Glutamatergic neuron (in vitro differentiated cells): ENCODE measurements at regions not wholly inside any gene's neighbourhood (a gene's known extent, or its start where the extent isn't known, plus 50 kb on each side); places are given as distances from the start of the nearest gene placed in this dataset.

Experiments
- DNase-seq: peaks from one replicate; pipeline ENCODE4 v3.0.0; 2022
- H3K27ac Mint-ChIP-seq: one replicate; pipeline ENCODE4 v1.8.0; 2020; ENCODE audit warnings: mild to moderate bottlenecking, mixed read lengths, inconsistent platforms; ENCODE audit not compliant: unreplicated experiment
- H3K27me3 Mint-ChIP-seq: one replicate; pipeline ENCODE4 v1.8.0; 2020; ENCODE audit warnings: mild to moderate bottlenecking, moderate library complexity, mixed read lengths, inconsistent platforms; ENCODE audit not compliant: unreplicated experiment
- H3K36me3 Mint-ChIP-seq: one replicate; pipeline ENCODE4 v1.8.0; 2020; ENCODE audit warnings: mild to moderate bottlenecking, mixed read lengths, inconsistent platforms; ENCODE audit not compliant: unreplicated experiment
- H3K4me1 Mint-ChIP-seq: one replicate; pipeline ENCODE4 v1.8.0; 2020; ENCODE audit warnings: mild to moderate bottlenecking, low read depth, mixed read lengths, inconsistent platforms; ENCODE audit not compliant: unreplicated experiment
- H3K4me3 Mint-ChIP-seq: one replicate; pipeline ENCODE4 v1.8.0; 2020; ENCODE audit warnings: mild to moderate bottlenecking, mixed read lengths, inconsistent platforms; ENCODE audit not compliant: unreplicated experiment
- H3K9me3 Mint-ChIP-seq: one replicate; pipeline ENCODE4 v1.8.0; 2020; ENCODE audit warnings: mild to moderate bottlenecking, moderate library complexity, mixed read lengths, inconsistent platforms; ENCODE audit not compliant: unreplicated experiment
- CTCF ChIP-seq: fragments of 200-600 bp; sonication (generic); IDR thresholded peaks from one replicate; pipeline ENCODE4 v1.5.0; 2021; ENCODE audit not compliant: partially characterized antibody, unreplicated experiment

- peaks cover 4% of the 10 kb centered on the region for H3K27me3 Mint-ChIP-seq
- no peak overlapping the region for H3K4me3 Mint-ChIP-seq
- TF ChIP-seq CTCF: no peak
- H3K27ac Mint-ChIP-seq: peak overlapping the region; percentile 85
- DNase-seq: peak; percentile 52
- peaks cover 5% of the 10 kb centered on the region for H3K4me1 Mint-ChIP-seq
- H3K36me3 Mint-ChIP-seq: no peaks in the 10 kb centered on the region
- peaks cover 2% of the 10 kb centered on the region for H3K9me3 Mint-ChIP-seq
Measured at GRCh38 chr5:134063188-134063820, 51.2 kb upstream of the TCF7 start.

GRCh38 chr5:134059758-134060495 lies 54.6 kb upstream of the TCF7 start:
- Mint-ChIP-seq H3K36me3 (no peaks in the 10 kb centered on the region), H3K27me3 (peaks cover 2% of the 10 kb centered on the region), H3K4me1 (peaks cover 5% of the 10 kb centered on the region), H3K9me3 (peaks cover 2% of the 10 kb centered on the region), H3K27ac (no peak overlapping the region), H3K4me3 (no peak overlapping the region)
- no peak for DNase-seq
- TF ChIP-seq CTCF: no peak

- Mint-ChIP-seq H3K36me3 (no peaks in the 10 kb centered on the region), H3K27me3 (peaks cover 4% of the 10 kb centered on the region), H3K4me1 (no peaks in the 10 kb centered on the region), H3K4me3 (no peak overlapping the region), H3K9me3 (no peaks in the 10 kb centered on the region), H3K27ac (no peak overlapping the region)
- DNase-seq: no peak
- TF ChIP-seq CTCF: no peak
Measured at GRCh38 chr5:134055015-134055414, 50.2 kb upstream of the VDAC1 start.
